GM20000 (cell line): ENCODE measurements at regions not wholly inside any gene's neighbourhood (a gene's known extent, or its start where the extent isn't known, plus 50 kb on each side); places are given as distances from the start of the nearest gene placed in this dataset.

Source experiments
- DNase-seq: peaks from one replicate; pipeline ENCODE4 v3.0.0; 2012; ENCODE audit warnings: low spot score
- TF ChIP-seq, protein P1 (sequence below): IDR thresholded peaks from 2 replicates; pipeline ENCODE4 v1.5.1; 2012; ENCODE audit warnings: mild to moderate bottlenecking, control low read depth; ENCODE audit errors: extremely low read depth, missing control alignments

GRCh38 chr21:21632926-21633325 lies 634.7 kb downstream of the NCAM2 start:
- DNase-seq, result no peak
- TF ChIP-seq, protein P1, sequence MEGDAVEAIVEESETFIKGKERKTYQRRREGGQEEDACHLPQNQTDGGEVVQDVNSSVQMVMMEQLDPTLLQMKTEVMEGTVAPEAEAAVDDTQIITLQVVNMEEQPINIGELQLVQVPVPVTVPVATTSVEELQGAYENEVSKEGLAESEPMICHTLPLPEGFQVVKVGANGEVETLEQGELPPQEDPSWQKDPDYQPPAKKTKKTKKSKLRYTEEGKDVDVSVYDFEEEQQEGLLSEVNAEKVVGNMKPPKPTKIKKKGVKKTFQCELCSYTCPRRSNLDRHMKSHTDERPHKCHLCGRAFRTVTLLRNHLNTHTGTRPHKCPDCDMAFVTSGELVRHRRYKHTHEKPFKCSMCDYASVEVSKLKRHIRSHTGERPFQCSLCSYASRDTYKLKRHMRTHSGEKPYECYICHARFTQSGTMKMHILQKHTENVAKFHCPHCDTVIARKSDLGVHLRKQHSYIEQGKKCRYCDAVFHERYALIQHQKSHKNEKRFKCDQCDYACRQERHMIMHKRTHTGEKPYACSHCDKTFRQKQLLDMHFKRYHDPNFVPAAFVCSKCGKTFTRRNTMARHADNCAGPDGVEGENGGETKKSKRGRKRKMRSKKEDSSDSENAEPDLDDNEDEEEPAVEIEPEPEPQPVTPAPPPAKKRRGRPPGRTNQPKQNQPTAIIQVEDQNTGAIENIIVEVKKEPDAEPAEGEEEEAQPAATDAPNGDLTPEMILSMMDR, result no peak

GRCh38 chr21:21661741-21662140 lies 663.5 kb downstream of the NCAM2 start:
- TF ChIP-seq, protein P1, result no peak

DNA sequence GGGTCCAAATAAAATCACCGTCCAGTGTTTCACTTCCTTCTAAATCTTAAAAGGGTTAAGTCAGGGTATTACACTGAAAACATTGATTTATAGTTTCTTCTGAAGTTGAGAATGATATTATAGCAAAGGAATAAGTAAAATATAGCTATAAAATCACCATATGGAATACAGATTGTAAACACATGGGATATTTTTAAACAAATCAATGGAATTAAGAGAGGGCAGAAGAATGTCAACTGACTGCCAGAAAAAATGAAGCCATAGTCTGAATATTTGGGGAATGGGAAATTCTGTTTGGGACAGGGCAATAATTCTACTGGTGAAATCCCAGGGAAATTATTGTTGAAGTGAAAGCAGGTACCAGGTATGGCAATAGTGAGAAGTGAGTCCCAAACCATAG lies 664.6 kb downstream of the NCAM2 start:
- TF ChIP-seq, protein P1, result no peak
- no peak for DNase-seq

More at GRCh38 chr21:21661741-21662140, 663.5 kb downstream of the NCAM2 start:
- no peak for DNase-seq

DNA sequence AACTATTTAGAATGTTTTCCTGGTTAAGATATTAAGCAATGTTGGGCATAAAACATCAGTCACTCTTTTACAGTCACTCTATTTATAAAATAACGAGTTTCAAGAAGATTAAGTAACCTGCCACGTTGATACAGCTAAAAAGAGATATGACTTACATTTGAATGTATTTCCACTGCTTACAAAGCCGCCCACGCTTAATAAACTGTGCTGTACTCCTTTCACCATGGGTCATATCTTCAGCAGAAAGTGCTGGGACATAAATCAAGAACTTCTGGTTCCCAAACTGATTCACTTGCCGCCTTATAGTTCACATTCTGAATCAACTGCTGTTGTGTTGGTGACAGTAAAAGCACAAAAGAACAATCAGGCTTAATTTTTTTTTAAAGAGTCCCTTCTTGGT lies 666.7 kb downstream of the NCAM2 start:
- no peak for DNase-seq
- TF ChIP-seq, protein P1, result no peak

- TF ChIP-seq, protein P1, result no peak
- DNase-seq, result no peak
These were observed 668.5 kb downstream of the NCAM2 start for GRCh38 chr21:21666689-21667088.

GRCh38 chr21:21668198-21668597 lies 670.0 kb downstream of the NCAM2 start:
- DNase-seq, result no peak
- TF ChIP-seq, protein P1, result no peak

DNA sequence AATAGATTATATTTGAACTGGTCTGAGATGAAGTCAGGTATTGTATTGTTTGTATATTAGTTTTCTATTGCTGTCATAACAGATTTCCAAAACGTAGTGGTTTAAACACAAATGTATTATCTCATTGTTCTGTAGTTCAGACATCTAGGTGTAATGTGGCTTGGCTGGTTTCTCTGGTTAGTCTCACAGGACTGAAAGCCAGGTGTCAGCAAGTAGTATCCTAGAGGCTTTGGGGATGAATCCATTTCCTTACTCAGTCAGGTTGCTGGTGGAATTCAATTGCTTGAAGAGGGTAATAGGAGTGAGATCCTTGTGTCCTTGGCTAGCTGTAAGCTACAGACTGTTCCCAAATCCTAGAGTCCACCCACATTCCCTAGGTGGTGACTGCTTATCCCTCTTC lies 675.8 kb downstream of the NCAM2 start:
- TF ChIP-seq, protein P1, result no peak

More for the DNA sequence above, 675.8 kb downstream of the NCAM2 start:
- DNase-seq, result no peak
